ENCODE measurements at regions not wholly inside any gene's neighbourhood (a gene's known extent, or its start where the extent isn't known, plus 50 kb on each side); places are given as distances from the start of the nearest gene placed in this dataset.

GRCh38 chr9:29644514-29644913 is 2071.2 kb upstream of the C9orf72 start:
- no peak overlapping the region for H4K91ac ChIP-seq (replicated peaks; ENCODE audit: insufficient read length, low read length)
- H3K18ac ChIP-seq (ENCODE audit: extremely low read depth, low read length): no peak overlapping the region
- no peak for TF ChIP-seq EP300 (IDR thresholded peaks at IDR 0.05; ENCODE audit: borderline replicate concordance in 1 of 2, low read depth in 2 of 2, low read length in 2 of 2)
- TF ChIP-seq TBP (IDR thresholded peaks at IDR 0.05; ENCODE audit: low read depth, low read length): no peak
- TF ChIP-seq YY1 (IDR thresholded peaks at IDR 0.05; ENCODE audit: low read depth, low read length): no peak
- TF ChIP-seq MAFK (IDR thresholded peaks at IDR 0.05; ENCODE audit: low read depth, low read length): no peak; the same call in 1 of the 2 replicates
- TF ChIP-seq POLR2A (IDR thresholded peaks at IDR 0.05; ENCODE audit: control extremely low read depth in 1 of 2, low read depth in 2 of 2, low read length in 2 of 2): no peak
- TF ChIP-seq SIX5 (IDR thresholded peaks at IDR 0.05; ENCODE audit: low read depth, low read length): no peak
- no peak for TF ChIP-seq NANOG (IDR thresholded peaks at IDR 0.05; ENCODE audit: insufficient read depth, low read depth, low read length, poor library complexity, severe bottlenecking)
- TF ChIP-seq TAF7 (optimal IDR thresholded peaks at IDR 0.05; ENCODE audit: borderline replicate concordance, low read depth, low read length): no peak
- no peak for TF ChIP-seq NRF1 (IDR thresholded peaks at IDR 0.05; ENCODE audit: low read depth, low read length)
- no peak for TF ChIP-seq CEBPB (IDR thresholded peaks at IDR 0.05; ENCODE audit: low read depth, low read length)
- no peak for TF ChIP-seq ATF3 (IDR thresholded peaks at IDR 0.05; ENCODE audit: insufficient read depth, low read depth, low read length)
- TF ChIP-seq KDM5A (IDR thresholded peaks at IDR 0.05; ENCODE audit: low read length): no peak
- no peak for TF ChIP-seq RAD21 (IDR thresholded peaks at IDR 0.05 in 1 of 2, conservative IDR thresholded peaks at IDR 0.05 in 1 of 2; ENCODE audit: low read depth in 2 of 2, low read length in 2 of 2)
- TF ChIP-seq E2F6 (IDR thresholded peaks at IDR 0.05): no peak
- no peak for TF ChIP-seq SUZ12 (IDR thresholded peaks at IDR 0.05; ENCODE audit: low read length)
- no peak overlapping the region for H2BK120ac ChIP-seq (replicated peaks; ENCODE audit: low read depth, low read length)
- H2BK5ac ChIP-seq (ENCODE audit: low read depth, low read length): no peak overlapping the region
- no peaks in the 10 kb centered on the region for H3K23me2 ChIP-seq (ENCODE audit: low read depth, low read length)
- H3K79me2 ChIP-seq (ENCODE audit: control insufficient read depth in 1 of 2, insufficient read depth in 2 of 2, low read length in 2 of 2): no peaks in the 10 kb centered on the region
- H3K14ac ChIP-seq (ENCODE audit: insufficient read length): no peak overlapping the region
- no peak overlapping the region for H2AK5ac ChIP-seq (ENCODE audit: low read depth, low read length)
- no peaks in the 10 kb centered on the region for H3K9me3 ChIP-seq (ENCODE audit: insufficient read depth in 2 of 2, low read depth in 1 of 2, low read length in 1 of 2)
- H3K9ac ChIP-seq (replicated peaks in 1 of 4; ENCODE audit: extremely low read depth in 1 of 4, low read depth in 3 of 4, low read length in 3 of 4): no peak overlapping the region
- no peak overlapping the region for H2BK15ac ChIP-seq (ENCODE audit: low read length)
- H2BK20ac ChIP-seq (ENCODE audit: low read length): no peak overlapping the region
- FAIRE-seq: no peak
- H3K4me2 ChIP-seq (ENCODE audit: insufficient read depth in 1 of 2, low read depth in 2 of 2, low read length in 2 of 2): no peak overlapping the region
- H4K20me1 ChIP-seq (replicated peaks in 1 of 2; ENCODE audit: control insufficient read depth in 1 of 2, insufficient read depth in 2 of 2, low read length in 2 of 2): no peaks in the 10 kb centered on the region
- no peak overlapping the region for H3K27ac ChIP-seq (ENCODE audit: low read depth, low read length)
- H3K23ac ChIP-seq (ENCODE audit: insufficient read length): no peak overlapping the region
- DNase-seq (ENCODE audit: low read depth in 1 of 2, low spot score in 2 of 2): no peak
- no peak overlapping the region for H3K4me3 ChIP-seq (ENCODE audit: extremely low read depth in 1 of 4, insufficient read depth in 2 of 4, low read depth in 3 of 4, low read length in 4 of 4)
- H3K79me1 ChIP-seq (ENCODE audit: low read depth, low read length): no peaks in the 10 kb centered on the region
- H3K36me3 ChIP-seq (ENCODE audit: control insufficient read depth in 2 of 4, insufficient read depth in 4 of 4, low read length in 3 of 4): no peaks in the 10 kb centered on the region
- H4K8ac ChIP-seq (ENCODE audit: extremely low read depth, insufficient read depth, low read length): no peak overlapping the region
- no peaks in the 10 kb centered on the region for H3K4me1 ChIP-seq (replicated peaks in 1 of 4; ENCODE audit: control insufficient read depth in 3 of 4, insufficient read depth in 4 of 4, low read length in 3 of 4)
- no peak overlapping the region for H4K5ac ChIP-seq (ENCODE audit: insufficient read length, low read depth, low read length)
- no peak overlapping the region for H3K56ac ChIP-seq (replicated peaks; ENCODE audit: insufficient read length, low read depth, low read length)
- CTCF ChIA-PET (ENCODE audit: partially characterized antibody): no interaction called here
- H3K27me3 ChIP-seq (replicated peaks in 1 of 4; ENCODE audit: control insufficient read depth in 3 of 4, extremely low read depth in 1 of 4, insufficient read depth in 3 of 4, low read length in 3 of 4): no peaks in the 10 kb centered on the region
- no peak overlapping the region for H3K4ac ChIP-seq (replicated peaks; ENCODE audit: insufficient read length, low read depth, low read length)
- no peak overlapping the region for H2AFZ ChIP-seq (ENCODE audit: low read length)
- H2BK12ac ChIP-seq (ENCODE audit: low read depth, low read length): no peak overlapping the region
- POLR2A ChIA-PET (ENCODE audit: partially characterized antibody): no interaction called here
